HCT116 (cell line): ENCODE measurements at regions not wholly inside any gene's neighbourhood (a gene's known extent, or its start where the extent isn't known, plus 50 kb on each side); places are given as distances from the start of the nearest gene placed in this dataset.

ENCODE experiments used
- ATAC-seq: fragments of 200-7000 bp; cut with Tn5 transposase; 2 replicates; pipeline ENCODE4 v1.9.1; 2020; ENCODE audit warnings: mild to moderate bottlenecking, moderate library complexity
- BruUV-seq: library from RNA; stranded (reverse); fragments of 400-500 nt; replicated peaks from 2 replicates; lab custom pipeline; 2021; lab: Mats Ljungman, UMichigan
- CTCF ChIA-PET: fragments of 300-600 bp; sonication (Branson Sonifier 250); formaldehyde crosslinking; loops from one replicate; lab custom pipeline; 2021; ENCODE audit warnings: antibody characterized with exemption; lab: Charles Lee
- POLR2A ChIA-PET: fragments of 300-600, 350-600 bp; sonication (Branson Sonifier 250); formaldehyde crosslinking; loops from one replicate; lab custom pipeline; 2021; ENCODE audit warnings: antibody characterized with exemption; lab: Charles Lee
- RAD21 ChIA-PET, 2 experiments: fragments of 300-600 bp; sonication (Branson Sonifier 250); formaldehyde crosslinking; loops; one replicate each; lab custom pipeline; 2023; ENCODE audit warnings: low total read pairs in 2 of 2; ENCODE audit not compliant: uncharacterized antibody in 2 of 2, unreplicated experiment in 2 of 2, low non-redundant PET in 1 of 2; lab: Charles Lee
- DNase-seq: peaks from one replicate; pipeline ENCODE4 v3.0.0-alpha.2; 2010; ENCODE audit warnings: low read depth, low spot score
- H2AFZ ChIP-seq: fragments of 200-600 bp; shearing (Covaris generic), sonication (generic); 2 replicates; pipeline ENCODE4 v1.6.1; 2017; ENCODE audit warnings: low read depth, mixed run types, mixed read lengths, antibody characterized with exemption, low read length; ENCODE audit not compliant: poor library complexity, severe bottlenecking
- H3K27ac ChIP-seq: 2 replicates; pipeline ENCODE4 v1.5.1; 2012; ENCODE audit warnings: low read depth, low read length
- H3K27me3 ChIP-seq: fragments of 200-600 bp; sonication (generic); 2 replicates; pipeline ENCODE4 v1.6.1; 2016; ENCODE audit warnings: mixed run types, low read length, mixed read lengths; ENCODE audit not compliant: insufficient read depth
- H3K36me3 ChIP-seq, 2 experiments: fragments of 200-500 bp in 1 of 2; fragments of 200-600 bp in 1 of 2; sonication (Bioruptor generic) in 1 of 2; sonication (generic) in 1 of 2; 2 replicates each; pipeline versions ENCODE4 v1.5.1 to v1.6.1; 2014 to 2016; ENCODE audit warnings: low read length in 2 of 2, inconsistent platforms in 1 of 2, mixed read lengths in 1 of 2, mixed run types in 1 of 2; ENCODE audit not compliant: insufficient read depth in 2 of 2, control insufficient read depth in 1 of 2
- H3K4me1 ChIP-seq, 2 experiments: fragments of 200-600 bp in 1 of 2; sonication (generic) in 1 of 2; 2 replicates each; pipeline versions ENCODE4 v1.5.1 to v1.6.1; 2012 to 2017; ENCODE audit warnings: low read length in 2 of 2, inconsistent platforms in 1 of 2, mild to moderate bottlenecking in 1 of 2, mixed read lengths in 1 of 2, mixed run types in 1 of 2, moderate library complexity in 1 of 2; ENCODE audit not compliant: insufficient read depth in 2 of 2, control insufficient read depth in 1 of 2
- H3K4me2 ChIP-seq: fragments of 200-600 bp; sonication (generic); 2 replicates; pipeline ENCODE4 v1.6.1; 2017; ENCODE audit warnings: mixed run types, low read length, mixed read lengths
- H3K4me3 ChIP-seq, 2 experiments: fragments of 200-600 bp in 1 of 2; sonication (generic) in 1 of 2; replicated peaks in 1 of 2; 2 replicates each; pipeline ENCODE4 v1.5.1; 2011 to 2016; ENCODE audit warnings: low read length in 2 of 2, control low read depth in 1 of 2, low read depth in 1 of 2, mild to moderate bottlenecking in 1 of 2, mixed read lengths in 1 of 2, mixed run types in 1 of 2
- H3K79me2 ChIP-seq: fragments of 200-600 bp; sonication (generic); 2 replicates; pipeline ENCODE4 v1.6.1; 2017; ENCODE audit warnings: mild to moderate bottlenecking, mixed run types, low read length, moderate library complexity, mixed read lengths; ENCODE audit not compliant: insufficient read depth
- H3K9ac ChIP-seq: fragments of 200-600 bp; sonication (generic); 2 replicates; pipeline ENCODE4 v1.6.1; 2016; ENCODE audit warnings: low read length, mixed read lengths
- H3K9me2 ChIP-seq: fragments of 200-600 bp; sonication (generic), shearing (Covaris generic); 2 replicates; pipeline ENCODE4 v1.6.1; 2017; ENCODE audit warnings: mixed run types, mild to moderate bottlenecking, moderate library complexity; ENCODE audit not compliant: insufficient read depth
- H3K9me3 ChIP-seq, 2 experiments: fragments of 200-500 bp in 1 of 2; fragments of 200-600 bp in 1 of 2; sonication (Bioruptor generic) in 1 of 2; sonication (generic) in 1 of 2; 2 replicates each; pipeline ENCODE4 v1.6.1; 2014 to 2017; ENCODE audit warnings: low read length in 2 of 2, mixed read lengths in 2 of 2, inconsistent platforms in 1 of 2, low read depth in 1 of 2, mild to moderate bottlenecking in 1 of 2, mixed run types in 1 of 2, moderate library complexity in 1 of 2; ENCODE audit not compliant: control insufficient read depth in 1 of 2, insufficient read depth in 1 of 2
- H4K20me1 ChIP-seq: fragments of 200-600 bp; sonication (generic), shearing (Covaris generic); 2 replicates; pipeline ENCODE4 v1.6.1; 2017; ENCODE audit warnings: mixed run types, mild to moderate bottlenecking, moderate library complexity; ENCODE audit not compliant: insufficient read depth
- CBX3 ChIP-seq: IDR thresholded peaks from 2 replicates; pipeline ENCODE4 v1.6.1; 2012; ENCODE audit warnings: low read depth
- CEBPB ChIP-seq: IDR thresholded peaks from 2 replicates; pipeline ENCODE4 v1.6.1; 2012; ENCODE audit warnings: low read depth
- ELF1 ChIP-seq: IDR thresholded peaks from 2 replicates; pipeline ENCODE4 v1.6.1; 2012; ENCODE audit warnings: low read depth, borderline replicate concordance
- EZH2phosphoT487 ChIP-seq: fragments of 200-600 bp; IDR thresholded peaks from 2 replicates; pipeline ENCODE4 v1.6.1; 2018; ENCODE audit warnings: antibody characterized with exemption, borderline replicate concordance
- FOSL1 ChIP-seq: IDR thresholded peaks from 2 replicates; pipeline ENCODE4 v1.6.1; 2012; ENCODE audit warnings: low read depth
- JUND ChIP-seq: IDR thresholded peaks from 2 replicates; pipeline ENCODE4 v1.6.1; 2012
- POLR2A ChIP-seq: IDR thresholded peaks from 2 replicates; pipeline ENCODE4 v1.7.0; 2011; ENCODE audit warnings: borderline replicate concordance; ENCODE audit not compliant: insufficient read depth, insufficient read length; ENCODE audit errors: extremely low read depth
- POLR2AphosphoS5 ChIP-seq: IDR thresholded peaks from 2 replicates; pipeline ENCODE4 v1.6.1; 2011; ENCODE audit warnings: mild to moderate bottlenecking, low read depth, low read length, moderate library complexity
- RAD21 ChIP-seq: IDR thresholded peaks from 2 replicates; pipeline ENCODE4 v1.6.1; 2012; ENCODE audit warnings: low read depth, mild to moderate bottlenecking
- SIN3A ChIP-seq: IDR thresholded peaks from 2 replicates; pipeline ENCODE4 v1.6.1; 2012; ENCODE audit warnings: low read depth
- SP1 ChIP-seq: IDR thresholded peaks from 2 replicates; pipeline ENCODE4 v1.6.1; 2012; ENCODE audit warnings: low read depth
- SRF ChIP-seq: IDR thresholded peaks from 2 replicates; pipeline ENCODE4 v1.6.1; 2012; ENCODE audit warnings: low read depth
- TCF7L2 ChIP-seq: IDR thresholded peaks from 2 replicates; pipeline ENCODE4 v1.7.0; 2011; ENCODE audit warnings: borderline replicate concordance, inconsistent platforms; ENCODE audit not compliant: insufficient read depth, insufficient read length; ENCODE audit errors: extremely low read depth
- YY1 ChIP-seq: IDR thresholded peaks from 2 replicates; pipeline ENCODE4 v1.6.1; 2011; ENCODE audit warnings: low read length, low read depth, moderate library complexity, mild to moderate bottlenecking; ENCODE audit not compliant: insufficient replicate concordance; ENCODE audit errors: extremely low read depth
- ZNF274 ChIP-seq: fragments of 200-500 bp; sonication (Bioruptor generic); IDR thresholded peaks from 2 replicates; pipeline ENCODE4 v1.6.1; 2014; ENCODE audit warnings: mild to moderate bottlenecking, low read depth, low read length, inconsistent platforms
- intact Hi-C: fragments of 100-400 bp; cut with micrococcal nuclease; formaldehyde crosslinking; loops from 2 replicates; pipeline ENCODE4 v1.10.0; 2022
- TF ChIP-seq, protein P1 (sequence below): IDR thresholded peaks from 2 replicates; pipeline ENCODE4 v1.6.1; 2012; ENCODE audit warnings: low read depth
- TF ChIP-seq, protein P2 (sequence below): IDR thresholded peaks from 2 replicates; pipeline ENCODE4 v1.6.1; 2011; ENCODE audit warnings: mild to moderate bottlenecking, low read length, moderate library complexity; ENCODE audit not compliant: insufficient replicate concordance; ENCODE audit errors: extremely low read depth
- TF ChIP-seq, protein P3 (sequence below), 3 experiments: fragments of 200-600 bp in 1 of 3; sonication (generic) in 1 of 3; IDR thresholded peaks in 2 of 3; conservative IDR thresholded peaks in 1 of 3; 2 replicates each; pipeline ENCODE4 v1.5.1; 2012 to 2017; ENCODE audit warnings: low read depth in 2 of 3, low read length in 2 of 3, antibody characterized with exemption in 1 of 3, borderline replicate concordance in 1 of 3, control low read depth in 1 of 3, mild to moderate bottlenecking in 1 of 3, mixed read lengths in 1 of 3, mixed run types in 1 of 3, moderate library complexity in 1 of 3; ENCODE audit not compliant: insufficient read depth in 1 of 3
- TF ChIP-seq, protein P4 (sequence below): IDR thresholded peaks from 2 replicates; pipeline ENCODE4 v1.6.1; 2012

DNA sequence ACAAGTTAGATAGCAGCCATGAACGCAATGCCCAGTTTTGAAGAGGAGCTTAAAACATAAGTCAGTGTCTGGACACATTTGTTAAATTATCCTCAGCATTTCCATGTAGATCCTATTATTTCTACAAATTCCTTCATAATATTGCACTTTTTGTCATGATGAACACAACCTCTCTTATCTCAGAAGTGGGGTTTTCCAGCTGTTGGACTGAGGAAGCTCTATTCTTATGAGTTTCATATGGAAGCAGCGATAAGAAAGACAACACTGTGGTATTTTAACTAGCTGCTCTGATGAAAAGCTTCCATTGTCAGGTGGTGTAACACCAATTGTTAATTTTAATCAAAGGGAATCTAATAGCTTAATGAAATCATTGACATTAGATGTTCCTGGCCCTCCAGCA lies 308.7 kb downstream of the GBA3 start:
- Histone ChIP-seq H2AFZ (no peak overlapping the region), H3K4me2 (no peak overlapping the region), H3K4me3 (no peak overlapping the region), H3K36me3 (no peaks in the 10 kb centered on the region), H3K4me1 (no peaks in the 10 kb centered on the region)
- TF ChIP-seq, protein P1, sequence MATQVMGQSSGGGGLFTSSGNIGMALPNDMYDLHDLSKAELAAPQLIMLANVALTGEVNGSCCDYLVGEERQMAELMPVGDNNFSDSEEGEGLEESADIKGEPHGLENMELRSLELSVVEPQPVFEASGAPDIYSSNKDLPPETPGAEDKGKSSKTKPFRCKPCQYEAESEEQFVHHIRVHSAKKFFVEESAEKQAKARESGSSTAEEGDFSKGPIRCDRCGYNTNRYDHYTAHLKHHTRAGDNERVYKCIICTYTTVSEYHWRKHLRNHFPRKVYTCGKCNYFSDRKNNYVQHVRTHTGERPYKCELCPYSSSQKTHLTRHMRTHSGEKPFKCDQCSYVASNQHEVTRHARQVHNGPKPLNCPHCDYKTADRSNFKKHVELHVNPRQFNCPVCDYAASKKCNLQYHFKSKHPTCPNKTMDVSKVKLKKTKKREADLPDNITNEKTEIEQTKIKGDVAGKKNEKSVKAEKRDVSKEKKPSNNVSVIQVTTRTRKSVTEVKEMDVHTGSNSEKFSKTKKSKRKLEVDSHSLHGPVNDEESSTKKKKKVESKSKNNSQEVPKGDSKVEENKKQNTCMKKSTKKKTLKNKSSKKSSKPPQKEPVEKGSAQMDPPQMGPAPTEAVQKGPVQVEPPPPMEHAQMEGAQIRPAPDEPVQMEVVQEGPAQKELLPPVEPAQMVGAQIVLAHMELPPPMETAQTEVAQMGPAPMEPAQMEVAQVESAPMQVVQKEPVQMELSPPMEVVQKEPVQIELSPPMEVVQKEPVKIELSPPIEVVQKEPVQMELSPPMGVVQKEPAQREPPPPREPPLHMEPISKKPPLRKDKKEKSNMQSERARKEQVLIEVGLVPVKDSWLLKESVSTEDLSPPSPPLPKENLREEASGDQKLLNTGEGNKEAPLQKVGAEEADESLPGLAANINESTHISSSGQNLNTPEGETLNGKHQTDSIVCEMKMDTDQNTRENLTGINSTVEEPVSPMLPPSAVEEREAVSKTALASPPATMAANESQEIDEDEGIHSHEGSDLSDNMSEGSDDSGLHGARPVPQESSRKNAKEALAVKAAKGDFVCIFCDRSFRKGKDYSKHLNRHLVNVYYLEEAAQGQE, result no peak
- TF ChIP-seq, protein P2, sequence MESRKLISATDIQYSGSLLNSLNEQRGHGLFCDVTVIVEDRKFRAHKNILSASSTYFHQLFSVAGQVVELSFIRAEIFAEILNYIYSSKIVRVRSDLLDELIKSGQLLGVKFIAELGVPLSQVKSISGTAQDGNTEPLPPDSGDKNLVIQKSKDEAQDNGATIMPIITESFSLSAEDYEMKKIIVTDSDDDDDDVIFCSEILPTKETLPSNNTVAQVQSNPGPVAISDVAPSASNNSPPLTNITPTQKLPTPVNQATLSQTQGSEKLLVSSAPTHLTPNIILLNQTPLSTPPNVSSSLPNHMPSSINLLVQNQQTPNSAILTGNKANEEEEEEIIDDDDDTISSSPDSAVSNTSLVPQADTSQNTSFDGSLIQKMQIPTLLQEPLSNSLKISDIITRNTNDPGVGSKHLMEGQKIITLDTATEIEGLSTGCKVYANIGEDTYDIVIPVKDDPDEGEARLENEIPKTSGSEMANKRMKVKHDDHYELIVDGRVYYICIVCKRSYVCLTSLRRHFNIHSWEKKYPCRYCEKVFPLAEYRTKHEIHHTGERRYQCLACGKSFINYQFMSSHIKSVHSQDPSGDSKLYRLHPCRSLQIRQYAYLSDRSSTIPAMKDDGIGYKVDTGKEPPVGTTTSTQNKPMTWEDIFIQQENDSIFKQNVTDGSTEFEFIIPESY, result no peak
- TF ChIP-seq SRF (no peak), YY1 (no peak), EZH2phosphoT487 (no peak), TCF7L2 (no peak), POLR2AphosphoS5 (no peak), SIN3A (no peak), SP1 (no peak), POLR2A (no peak), RAD21 (no peak), CEBPB (no peak), FOSL1 (no peak), JUND (no peak), CBX3 (no peak), ELF1 (no peak), ZNF274 (no peak)
- TF ChIP-seq, protein P3, sequence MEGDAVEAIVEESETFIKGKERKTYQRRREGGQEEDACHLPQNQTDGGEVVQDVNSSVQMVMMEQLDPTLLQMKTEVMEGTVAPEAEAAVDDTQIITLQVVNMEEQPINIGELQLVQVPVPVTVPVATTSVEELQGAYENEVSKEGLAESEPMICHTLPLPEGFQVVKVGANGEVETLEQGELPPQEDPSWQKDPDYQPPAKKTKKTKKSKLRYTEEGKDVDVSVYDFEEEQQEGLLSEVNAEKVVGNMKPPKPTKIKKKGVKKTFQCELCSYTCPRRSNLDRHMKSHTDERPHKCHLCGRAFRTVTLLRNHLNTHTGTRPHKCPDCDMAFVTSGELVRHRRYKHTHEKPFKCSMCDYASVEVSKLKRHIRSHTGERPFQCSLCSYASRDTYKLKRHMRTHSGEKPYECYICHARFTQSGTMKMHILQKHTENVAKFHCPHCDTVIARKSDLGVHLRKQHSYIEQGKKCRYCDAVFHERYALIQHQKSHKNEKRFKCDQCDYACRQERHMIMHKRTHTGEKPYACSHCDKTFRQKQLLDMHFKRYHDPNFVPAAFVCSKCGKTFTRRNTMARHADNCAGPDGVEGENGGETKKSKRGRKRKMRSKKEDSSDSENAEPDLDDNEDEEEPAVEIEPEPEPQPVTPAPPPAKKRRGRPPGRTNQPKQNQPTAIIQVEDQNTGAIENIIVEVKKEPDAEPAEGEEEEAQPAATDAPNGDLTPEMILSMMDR (IDR thresholded peaks at IDR 0.05 in 2 of 3, conservative IDR thresholded peaks at IDR 0.05 in 1 of 3; ENCODE audit: borderline replicate concordance in 1 of 3, insufficient read depth in 1 of 3, low read depth in 2 of 3, low read length in 2 of 3), result no peak
- TF ChIP-seq, protein P4, sequence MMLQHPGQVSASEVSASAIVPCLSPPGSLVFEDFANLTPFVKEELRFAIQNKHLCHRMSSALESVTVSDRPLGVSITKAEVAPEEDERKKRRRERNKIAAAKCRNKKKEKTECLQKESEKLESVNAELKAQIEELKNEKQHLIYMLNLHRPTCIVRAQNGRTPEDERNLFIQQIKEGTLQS, result no peak
- TF ChIP-seq, all 23 proteins: peak for 0
- DNase-seq, result no peak
- no peak overlapping the region for H3K9ac ChIP-seq
- no TSS peak for BruUV-seq
- peaks cover 9 to 14% of the 10 kb centered on the region in 2 experiments; a peak in 2 of 4 replicates for H3K9me3 ChIP-seq
- intact Hi-C loops, result no loop called here
- no peaks in the 10 kb centered on the region for H3K9me2 ChIP-seq
- no peaks in the 10 kb centered on the region for H3K27me3 ChIP-seq
- no peaks in the 10 kb centered on the region for H4K20me1 ChIP-seq
- H3K27ac ChIP-seq, result no peak overlapping the region
- POLR2A ChIA-PET, result no interaction called here
- RAD21 ChIA-PET, result no interaction called here
- ATAC-seq, result no peak
- H3K79me2 ChIP-seq, result no peaks in the 10 kb centered on the region
- CTCF ChIA-PET, result no interaction called here
